HL-60/S4 treated with phorbol 12-myristate 13-acetate at 8.2 ng/mL for 4 days and 3 days (cell line): ENCODE measurements at regions not wholly inside any gene's neighbourhood (a gene's known extent, or its start where the extent isn't known, plus 50 kb on each side); places are given as distances from the start of the nearest gene placed in this dataset.

Experiments
- in situ Hi-C: fragments of 300-500 bp; cut with MboI; formaldehyde crosslinking; loops from 2 replicates; pipeline ENCODE4 v1.15.0; 2022; ENCODE audit warnings: low sequenced_read_pairs

DNA sequence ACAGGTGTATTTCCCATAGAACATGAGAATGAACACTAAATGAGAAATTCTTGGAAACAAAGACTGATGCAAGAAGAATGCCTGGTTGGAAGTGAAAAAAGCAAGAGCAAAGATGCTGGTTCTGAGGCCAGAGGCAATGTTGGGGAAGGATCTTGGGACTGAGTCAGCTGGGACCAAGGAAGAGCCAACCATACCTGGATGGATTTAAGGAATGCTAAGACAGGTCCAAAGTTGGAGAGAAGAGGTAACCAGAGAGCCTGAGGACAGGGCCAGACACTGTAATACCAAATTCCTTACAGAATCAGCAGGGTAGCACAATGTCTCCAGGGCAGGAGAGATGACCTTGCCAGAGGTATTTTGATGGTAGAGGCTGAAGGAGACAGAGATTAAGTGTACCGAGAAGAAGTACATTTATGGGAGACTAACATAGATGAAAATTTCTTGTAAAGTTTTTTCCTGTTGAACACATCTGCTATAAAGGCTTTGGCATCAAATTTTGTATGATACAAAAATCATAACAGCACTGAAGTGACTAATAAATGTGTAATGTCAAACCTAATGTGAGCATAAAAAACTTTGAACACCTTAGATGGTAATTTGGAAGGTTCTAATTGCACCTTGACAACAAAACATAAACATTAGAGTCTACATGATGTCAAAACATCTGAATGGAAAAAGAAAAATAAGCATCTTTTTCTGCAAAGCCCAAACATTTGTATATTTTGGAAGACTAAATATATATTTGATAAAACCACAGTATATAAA lies 221.7 kb upstream of the MARCKS start:
- in situ Hi-C loops: no loop called here

DNA sequence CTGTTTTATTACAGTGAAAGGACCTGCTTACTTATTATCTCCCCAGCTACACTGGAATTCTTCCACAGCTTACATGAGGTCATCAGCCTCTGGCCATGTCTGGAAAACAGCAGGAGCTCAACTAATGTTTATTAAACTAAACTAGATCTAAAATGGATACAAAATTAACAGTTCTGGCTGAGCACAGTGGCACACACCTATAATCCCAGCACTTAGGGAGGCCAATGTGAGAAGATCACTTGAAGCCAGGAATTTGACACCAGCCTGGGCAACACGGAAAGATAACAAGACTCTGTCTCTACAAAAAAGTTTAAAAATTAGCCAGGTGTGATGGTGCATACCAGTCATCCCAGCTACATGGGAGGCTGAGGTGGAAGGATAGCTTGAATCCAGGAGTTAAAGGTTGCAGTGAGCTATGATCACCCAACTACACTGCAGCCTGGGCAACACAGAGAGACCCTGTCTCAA lies 220.8 kb upstream of the MARCKS start:
- in situ Hi-C loops: no loop called here

DNA sequence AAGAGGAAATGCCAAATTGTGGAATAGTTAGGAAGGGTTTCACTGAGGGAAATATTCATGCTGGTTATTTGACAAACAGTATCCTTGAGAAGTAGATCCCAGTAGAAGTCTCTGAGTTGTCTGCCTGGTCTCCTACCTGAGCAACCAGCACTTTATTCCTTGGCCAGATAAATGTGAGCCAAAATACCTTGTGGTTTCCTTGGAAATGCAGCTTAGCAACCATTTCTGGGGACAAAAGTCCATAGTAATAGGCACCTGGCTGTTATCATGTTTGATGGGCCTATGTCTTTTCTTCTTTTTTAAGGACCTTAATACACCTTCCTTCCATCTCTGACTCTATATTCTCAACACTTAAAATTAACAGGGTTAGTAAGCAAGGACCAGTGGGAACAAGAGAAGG lies 217.1 kb upstream of the MARCKS start:
- in situ Hi-C loops: no loop called here

GRCh38 chr6:113642001-113642713 lies 215.0 kb upstream of the MARCKS start:
- in situ Hi-C loops: no loop called here

DNA sequence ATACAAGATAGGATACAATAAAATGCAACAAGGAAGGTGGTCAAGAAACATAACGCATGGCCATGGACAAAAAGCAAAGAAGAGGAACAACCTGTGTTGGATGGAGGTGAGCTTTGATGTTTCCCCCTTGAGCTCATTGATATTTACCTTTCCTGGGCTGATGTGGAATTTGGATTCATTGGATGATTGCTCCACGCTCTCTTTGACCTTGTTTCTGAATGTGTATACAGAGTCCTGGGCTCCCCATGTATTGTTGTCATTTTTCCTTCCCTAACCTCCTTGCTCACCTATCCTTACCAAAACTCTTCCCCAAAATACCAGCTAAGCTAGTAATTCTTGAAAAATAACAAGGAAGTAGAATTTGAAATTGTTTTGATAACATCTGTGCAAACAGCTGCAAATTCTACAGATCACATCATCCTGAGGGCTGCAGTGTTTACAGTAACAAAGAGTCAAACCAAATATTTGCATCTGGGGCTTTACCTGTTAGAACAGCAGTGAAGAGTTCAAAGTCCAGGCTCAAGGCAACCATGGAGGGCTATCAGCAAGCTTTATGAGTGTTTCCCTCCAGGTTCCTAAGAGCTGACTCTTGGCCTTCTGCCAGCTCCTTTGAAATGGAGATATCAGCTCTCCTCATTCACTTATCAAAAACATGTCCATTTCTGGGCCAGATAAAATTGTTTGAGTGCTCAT lies 214.3 kb upstream of the MARCKS start:
- in situ Hi-C loops: no loop called here

GRCh38 chr6:113643407-113643770 lies 213.8 kb upstream of the MARCKS start:
- in situ Hi-C loops: no loop called here

GRCh38 chr6:113644861-113645575 lies 212.1 kb upstream of the MARCKS start:
- in situ Hi-C loops: no loop called here

GRCh38 chr6:113645576-113645970 lies 211.6 kb upstream of the MARCKS start:
- in situ Hi-C loops: no loop called here

- in situ Hi-C loops: no loop called here
These were observed 211.2 kb upstream of the MARCKS start for GRCh38 chr6:113645986-113646385.

- in situ Hi-C loops: no loop called here
These were observed 210.4 kb upstream of the MARCKS start for GRCh38 chr6:113646701-113647100.

DNA sequence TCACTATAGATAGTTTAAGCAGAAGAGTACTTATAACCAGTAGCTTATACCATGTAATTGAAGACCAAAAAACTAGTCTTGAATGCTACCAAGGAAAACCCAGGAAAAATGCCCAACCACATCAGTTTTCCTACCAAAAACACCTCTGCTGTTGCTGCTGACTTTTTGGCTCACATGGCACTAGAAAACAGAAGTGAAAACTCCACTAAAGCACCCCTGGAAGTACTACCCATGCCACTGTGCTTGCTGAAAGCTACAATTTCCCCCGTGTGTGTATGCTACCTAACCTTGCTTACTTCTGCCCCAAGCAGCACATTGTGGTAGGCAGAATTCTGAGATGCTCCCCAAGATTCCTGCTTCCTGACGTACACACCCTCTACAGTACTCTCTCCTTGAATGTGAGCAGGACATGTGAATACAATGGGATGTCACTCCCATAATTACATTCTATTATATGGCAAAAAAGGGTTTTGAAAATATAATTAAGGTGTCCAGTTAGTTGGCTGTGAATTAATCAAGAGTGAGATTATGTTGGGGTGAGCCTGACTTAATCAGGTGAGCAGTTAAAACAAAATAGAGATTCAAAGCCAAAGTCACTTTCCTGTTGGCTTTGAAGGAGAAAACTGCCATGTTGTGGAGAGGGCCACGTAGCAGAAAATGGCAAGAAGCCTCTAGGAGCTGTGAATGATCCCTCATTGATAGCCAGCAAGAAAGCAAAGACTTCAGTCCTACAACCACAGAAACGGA lies 209.8 kb upstream of the MARCKS start:
- in situ Hi-C loops: no loop called here

DNA sequence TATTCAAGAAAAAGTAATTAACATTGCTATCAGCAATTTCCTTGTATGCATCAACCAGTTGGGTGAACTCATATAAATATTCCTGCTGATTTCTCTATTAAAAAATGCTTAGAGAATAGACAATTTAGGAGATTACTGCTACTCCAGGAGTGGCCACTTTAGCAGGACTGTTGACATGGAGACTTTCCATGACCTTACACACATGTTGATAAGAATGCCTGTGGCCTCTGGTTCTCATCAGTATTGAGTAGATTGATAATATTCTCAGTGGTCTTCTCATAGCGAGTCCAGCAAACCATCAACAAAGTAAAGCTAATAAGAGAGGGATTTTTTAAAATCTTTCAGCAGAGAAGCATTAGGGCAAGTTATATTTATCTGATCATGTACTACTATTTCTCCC lies 208.4 kb upstream of the MARCKS start:
- in situ Hi-C loops: no loop called here

GRCh38 chr6:113649276-113649675 lies 207.9 kb upstream of the MARCKS start:
- in situ Hi-C loops: no loop called here

DNA sequence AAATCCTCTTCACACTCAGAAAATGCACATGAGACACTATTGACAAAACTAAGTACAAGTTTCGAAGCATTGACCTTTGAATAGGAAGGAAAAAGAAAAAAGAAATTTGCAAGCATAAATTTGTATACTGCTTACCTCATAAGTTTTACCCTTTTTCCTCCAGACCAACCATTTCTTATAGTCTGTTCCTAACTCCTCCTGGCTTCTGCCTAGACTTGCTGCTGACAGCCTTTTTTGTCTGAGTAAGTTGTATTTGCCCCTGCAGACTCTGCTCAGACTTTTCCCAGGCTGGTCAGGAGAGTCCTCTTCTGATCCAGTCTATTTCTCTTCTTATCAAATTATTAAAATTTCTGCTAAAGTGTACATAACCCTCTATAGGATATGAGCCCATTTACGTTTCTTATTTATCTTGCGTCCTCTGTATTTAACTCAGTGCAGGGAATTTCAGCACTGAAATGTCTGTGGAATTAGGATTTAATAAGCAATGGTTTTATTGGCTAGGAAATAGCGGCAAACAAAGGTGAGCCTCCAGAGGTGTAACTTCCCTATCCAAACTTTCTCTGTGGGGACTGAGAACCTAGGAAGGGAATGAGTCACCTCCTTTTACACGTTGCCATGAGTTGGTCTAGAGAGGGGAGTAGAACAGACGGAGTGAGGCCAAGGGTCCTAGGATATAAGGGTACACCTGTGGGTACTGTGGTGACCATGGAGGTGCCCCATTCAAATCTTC lies 207.1 kb upstream of the MARCKS start:
- in situ Hi-C loops: no loop called here

DNA sequence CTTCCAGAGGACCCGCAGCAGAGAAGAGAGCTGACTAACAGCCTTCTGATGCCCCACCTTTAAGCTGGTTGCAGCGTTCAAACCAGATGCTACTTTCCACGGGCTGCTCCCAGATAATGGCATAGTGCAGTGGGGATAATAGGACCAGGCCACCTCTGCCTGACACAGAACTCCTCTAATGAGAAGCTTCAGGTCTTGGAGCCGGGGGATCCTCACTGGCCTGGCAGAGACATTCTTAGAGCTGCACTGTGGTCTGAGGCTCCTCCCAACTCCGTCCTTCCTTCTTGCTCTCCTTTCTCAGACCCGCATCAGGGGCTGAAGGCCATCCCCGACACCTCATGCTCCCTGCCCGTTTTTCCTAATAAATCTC lies 206.6 kb upstream of the MARCKS start:
- in situ Hi-C loops: no loop called here

DNA sequence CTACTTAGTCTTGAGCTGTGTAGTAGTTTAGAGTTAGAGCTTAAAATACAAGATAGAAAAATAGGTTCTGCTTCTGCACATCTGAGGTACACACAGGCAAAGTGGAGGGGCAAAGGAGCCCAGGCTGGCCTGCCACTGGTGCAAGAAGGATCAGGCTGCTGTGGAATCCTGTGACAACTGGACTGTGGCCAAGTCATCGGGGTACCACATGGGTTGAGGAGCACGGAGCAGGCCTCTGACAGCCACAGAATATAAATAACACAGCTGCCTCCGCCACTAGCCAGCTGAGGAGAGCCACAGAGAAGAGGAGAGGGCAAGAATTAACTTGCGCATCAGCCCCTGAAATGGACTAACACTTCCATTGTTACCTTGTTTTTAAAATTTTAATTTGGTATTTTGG lies 206.0 kb upstream of the MARCKS start:
- in situ Hi-C loops: no loop called here

- in situ Hi-C loops: no loop called here
These were observed 205.2 kb upstream of the MARCKS start for GRCh38 chr6:113651920-113652319.

DNA sequence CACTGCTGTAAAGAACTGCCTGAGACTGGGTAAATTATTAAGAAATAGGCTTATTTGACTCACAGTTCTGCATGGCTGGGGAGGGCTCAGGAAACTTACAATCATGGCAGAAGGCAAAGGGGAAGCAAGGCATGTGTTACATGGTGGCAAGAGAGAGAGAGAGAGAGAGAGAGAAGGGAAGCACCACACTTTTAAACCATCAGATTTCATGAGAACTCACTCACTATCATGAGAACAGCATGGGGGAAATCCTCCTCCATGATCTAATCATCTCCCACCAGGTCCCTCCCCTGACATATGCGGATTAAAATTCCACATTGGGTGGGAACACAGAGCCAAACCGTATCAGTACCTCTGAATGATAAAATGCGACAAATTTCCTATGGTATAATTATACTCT lies 203.9 kb upstream of the MARCKS start:
- in situ Hi-C loops: no loop called here

DNA sequence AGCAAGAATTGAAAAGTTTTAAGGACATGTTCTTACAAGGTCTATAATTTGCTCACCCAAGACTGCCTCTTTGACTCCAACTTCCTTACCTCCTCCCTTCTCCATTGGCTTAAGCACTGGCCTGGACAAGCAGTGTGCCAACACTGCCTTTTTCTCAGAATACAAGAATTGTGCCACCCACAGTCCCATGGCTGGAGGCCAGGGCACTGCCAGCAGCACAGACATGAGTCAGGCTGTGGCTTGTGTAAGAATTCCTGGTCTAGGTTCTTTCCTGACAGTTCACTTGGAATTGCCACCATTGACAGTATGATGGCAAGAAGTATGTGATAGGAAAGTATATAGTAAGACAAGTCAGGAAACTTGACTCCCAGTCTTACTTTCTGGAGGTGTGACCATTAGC lies 202.7 kb upstream of the MARCKS start:
- in situ Hi-C loops: no loop called here

GRCh38 chr6:113655761-113656160 lies 201.4 kb upstream of the MARCKS start:
- in situ Hi-C loops: no loop called here
